Keratinocyte (primary cell): ENCODE measurements at regions not wholly inside any gene's neighbourhood (a gene's known extent, or its start where the extent isn't known, plus 50 kb on each side); places are given as distances from the start of the nearest gene placed in this dataset.

Source experiments
- DNase-seq: peaks from one replicate; pipeline ENCODE4 v3.0.0-alpha.2; 2011; ENCODE audit warnings: low read depth, missing footprints, low spot score
- FAIRE-seq: peaks from 2 replicates; lab custom pipeline; 2011; peaks lifted over from hg19 to GRCh38; lab: Jason Lieb, UNC
- H2AFZ ChIP-seq: 2 replicates; pipeline ENCODE4 v1.6.0; 2012; ENCODE audit warnings: low read length, control low read depth, inconsistent platforms; ENCODE audit not compliant: control insufficient read depth
- H3K27ac ChIP-seq: 2 replicates; pipeline ENCODE4 v1.5.1; 2011; ENCODE audit warnings: low read length; ENCODE audit not compliant: control insufficient read depth, insufficient read depth
- H3K27me3 ChIP-seq: 3 replicates; pipeline ENCODE4 v1.6.0; 2011; ENCODE audit warnings: low read length; ENCODE audit not compliant: control insufficient read depth, insufficient read depth; ENCODE audit errors: extremely low read depth
- H3K36me3 ChIP-seq, 2 experiments: 2 replicates in 1 of 2; 3 replicates in 1 of 2; pipeline ENCODE4 v1.5.1; 2011; ENCODE audit warnings: low read length in 2 of 2, mild to moderate bottlenecking in 1 of 2; ENCODE audit not compliant: control insufficient read depth in 2 of 2, insufficient read depth in 2 of 2; ENCODE audit errors: extremely low read depth in 1 of 2
- H3K4me1 ChIP-seq: 3 replicates; pipeline ENCODE4 v1.5.1; 2011; ENCODE audit warnings: low read length; ENCODE audit not compliant: control insufficient read depth, insufficient read depth; ENCODE audit errors: extremely low read depth
- H3K4me2 ChIP-seq: 3 replicates; pipeline ENCODE4 v1.6.0; 2011; ENCODE audit warnings: low read depth, low read length; ENCODE audit not compliant: control insufficient read depth, insufficient read depth; ENCODE audit errors: extremely low read depth
- H3K4me3 ChIP-seq, 3 experiments: fragments of 200-600 bp in 1 of 3; sonication (generic) in 1 of 3; 2 replicates in 2 of 3; 3 replicates in 1 of 3; pipeline ENCODE4 v1.5.1; 2011 to 2016; ENCODE audit warnings: low read length in 3 of 3, mild to moderate bottlenecking in 3 of 3, control low read depth in 2 of 3, inconsistent platforms in 1 of 3, low read depth in 1 of 3, mixed read lengths in 1 of 3, mixed run types in 1 of 3, moderate library complexity in 1 of 3; ENCODE audit not compliant: control insufficient read depth in 2 of 3, insufficient read depth in 2 of 3; ENCODE audit errors: extremely low read depth in 1 of 3
- H3K79me2 ChIP-seq: 2 replicates; pipeline ENCODE4 v1.6.0; 2012; ENCODE audit warnings: low read length; ENCODE audit not compliant: control insufficient read depth, insufficient read depth
- H3K9ac ChIP-seq: 3 replicates; pipeline ENCODE4 v1.6.0; 2011; ENCODE audit warnings: low read length; ENCODE audit not compliant: control insufficient read depth, insufficient read depth; ENCODE audit errors: extremely low read depth
- H3K9me1 ChIP-seq: 3 replicates; pipeline ENCODE4 v1.6.0; 2011; ENCODE audit warnings: low read length; ENCODE audit not compliant: control insufficient read depth, insufficient read depth; ENCODE audit errors: extremely low read depth
- H3K9me3 ChIP-seq: 2 replicates; pipeline ENCODE4 v1.5.1; 2012; ENCODE audit warnings: low read depth, low read length; ENCODE audit not compliant: control insufficient read depth
- H4K20me1 ChIP-seq: 3 replicates; pipeline ENCODE4 v1.6.0; 2011; ENCODE audit warnings: low read length; ENCODE audit not compliant: control insufficient read depth, insufficient read depth; ENCODE audit errors: extremely low read depth
- CTCF ChIP-seq, 3 experiments: IDR thresholded peaks in 1 of 3; conservative IDR thresholded peaks in 1 of 3; optimal IDR thresholded peaks in 1 of 3; 2 replicates in 2 of 3; 3 replicates in 1 of 3; pipeline versions ENCODE3 to v1.5.1; 2011; ENCODE audit warnings: low read length in 3 of 3, mild to moderate bottlenecking in 3 of 3, moderate library complexity in 2 of 3, control low read depth in 1 of 3, inconsistent platforms in 1 of 3; ENCODE audit not compliant: insufficient read depth in 2 of 3; ENCODE audit errors: extremely low read depth in 1 of 3
- EZH2 ChIP-seq: IDR thresholded peaks from one replicate; pipeline ENCODE4 v1.6.1; 2012; ENCODE audit warnings: inconsistent platforms, mild to moderate bottlenecking, low read length, moderate library complexity
- dilution Hi-C: fragments of 300-500 bp; cut with MboI; formaldehyde crosslinking; loops from one replicate; pipeline ENCODE4 v1.7.0; 2020; ENCODE audit warnings: low sequenced_read_pairs; ENCODE audit not compliant: extremely low pct_ligation_motif_present

- H3K36me3 ChIP-seq, result no peaks in the 10 kb centered on the region
- TF ChIP-seq EZH2 (no peak), CTCF (optimal IDR thresholded peaks at IDR 0.05 in 1 of 3, IDR thresholded peaks at IDR 0.05 in 1 of 3, conservative IDR thresholded peaks at IDR 0.05 in 1 of 3; ENCODE audit: extremely low read depth in 1 of 3, insufficient read depth in 2 of 3, low read length in 3 of 3) (no peak)
- H4K20me1 ChIP-seq, result no peaks in the 10 kb centered on the region
- no peak overlapping the region for H3K9ac ChIP-seq
- DNase-seq, result no peak
- no peak for FAIRE-seq
- H3K27me3 ChIP-seq, result no peaks in the 10 kb centered on the region
- H2AFZ ChIP-seq, result no peak overlapping the region
- H3K9me1 ChIP-seq, result no peaks in the 10 kb centered on the region
- no peaks in the 10 kb centered on the region for H3K4me1 ChIP-seq
- H3K9me3 ChIP-seq, result no peaks in the 10 kb centered on the region
- H3K79me2 ChIP-seq, result no peaks in the 10 kb centered on the region
- H3K4me3 ChIP-seq, result no peak overlapping the region
- H3K27ac ChIP-seq, result no peak overlapping the region
- dilution Hi-C loops, result no loop called here
- no peak overlapping the region for H3K4me2 ChIP-seq
Observed at GRCh38 chr17:73806768-73807167, 162.5 kb upstream of the SDK2 start.

- FAIRE-seq, result no peak
- DNase-seq, result no peak
- no peaks in the 10 kb centered on the region for H3K27me3 ChIP-seq
Observed at GRCh38 chr17:73813201-73813600, 169.0 kb upstream of the SDK2 start.

More at GRCh38 chr17:73813201-73813600, 169.0 kb upstream of the SDK2 start:
- no peaks in the 10 kb centered on the region for H3K79me2 ChIP-seq
- no peak overlapping the region for H3K4me2 ChIP-seq
- no peak overlapping the region for H3K4me3 ChIP-seq
- TF ChIP-seq EZH2 (no peak), CTCF (optimal IDR thresholded peaks at IDR 0.05 in 1 of 3, IDR thresholded peaks at IDR 0.05 in 1 of 3, conservative IDR thresholded peaks at IDR 0.05 in 1 of 3; ENCODE audit: extremely low read depth in 1 of 3, insufficient read depth in 2 of 3, low read length in 3 of 3) (no peak)
- no peaks in the 10 kb centered on the region for H3K4me1 ChIP-seq
- dilution Hi-C loops, result no loop called here
- H3K9me1 ChIP-seq, result no peaks in the 10 kb centered on the region
- H4K20me1 ChIP-seq, result no peaks in the 10 kb centered on the region
- no peak overlapping the region for H2AFZ ChIP-seq
- no peak overlapping the region for H3K27ac ChIP-seq
- no peaks in the 10 kb centered on the region for H3K9me3 ChIP-seq
- no peaks in the 10 kb centered on the region for H3K36me3 ChIP-seq
- no peak overlapping the region for H3K9ac ChIP-seq
